ENCODE measurements at regions not wholly inside any gene's neighbourhood (a gene's known extent, or its start where the extent isn't known, plus 50 kb on each side); places are given as distances from the start of the nearest gene placed in this dataset.

GRCh38 chr5:64069486-64069885 is 96.2 kb upstream of the RNF180 start:
- H3K4me3 Mint-ChIP-seq: no peak overlapping the region
- Histone ChIP-seq H3K56ac (ENCODE audit: insufficient read length, low read depth, low read length) (no peak overlapping the region), H3T11ph (ENCODE audit: low read length) (no peak overlapping the region), H2BK20ac (ENCODE audit: low read depth, low read length, poor library complexity, severe bottlenecking) (no peak overlapping the region), H3K9me3 (ENCODE audit: control insufficient read depth, low read depth, low read length) (no peaks in the 10 kb centered on the region), H2AK5ac (ENCODE audit: insufficient read length, low read length) (no peak overlapping the region), H3K79me1 (ENCODE audit: insufficient read depth, low read depth, low read length, poor library complexity, severe bottlenecking) (no peaks in the 10 kb centered on the region), H4K20me1 (ENCODE audit: control insufficient read depth, insufficient read depth, insufficient read length) (no peaks in the 10 kb centered on the region), H4K8ac (replicated peaks; ENCODE audit: insufficient read length, low read depth, low read length) (no peak overlapping the region), H3K4me1 (ENCODE audit: insufficient read depth, low read length) (no peaks in the 10 kb centered on the region), H3K27ac (ENCODE audit: insufficient read length, low read depth, low read length) (no peak overlapping the region), H2AFZ (ENCODE audit: low read length) (no peak overlapping the region), H2BK12ac (ENCODE audit: insufficient read length, low read depth, low read length) (no peak overlapping the region), H3K18ac (ENCODE audit: insufficient read length, low read depth, low read length) (no peak overlapping the region), H4K5ac (ENCODE audit: insufficient read length, low read depth, low read length) (no peak overlapping the region), H2BK5ac (ENCODE audit: insufficient read length, low read length) (no peak overlapping the region), H3K14ac (ENCODE audit: insufficient read depth, low read length) (no peak overlapping the region), H3K27me3 (ENCODE audit: insufficient read depth, low read length) (no peaks in the 10 kb centered on the region), H2BK15ac (ENCODE audit: low read depth, low read length) (no peak overlapping the region), H3K23me2 (ENCODE audit: insufficient read length, low read depth, low read length, poor library complexity, severe bottlenecking) (peaks cover 2% of the 10 kb centered on the region), H3K4me2 (ENCODE audit: insufficient read depth, insufficient read length, low read length) (no peak overlapping the region), H3K23ac (ENCODE audit: insufficient read length, low read depth, low read length) (no peak overlapping the region), H3K4ac (ENCODE audit: low read depth, low read length) (no peak overlapping the region), H4K91ac (ENCODE audit: insufficient read length, low read depth, low read length) (no peak overlapping the region), H3K79me2 (ENCODE audit: insufficient read depth, low read length) (no peaks in the 10 kb centered on the region), H2BK120ac (ENCODE audit: low read depth, low read length, poor library complexity, severe bottlenecking) (no peak overlapping the region), H3K9ac (ENCODE audit: extremely low read depth, insufficient read length, low read length) (no peak overlapping the region)
- no peaks in the 10 kb centered on the region for H3K27me3 Mint-ChIP-seq (ENCODE audit: low read depth)
- H3K27ac Mint-ChIP-seq: no peak overlapping the region
- DNase-seq: no peak
- peaks cover 14 to 15% of the 10 kb centered on the region in 2 experiments; a peak in 4 of 5 replicates for H3K9me3 Mint-ChIP-seq
- H3K4me1 Mint-ChIP-seq: no peaks in the 10 kb centered on the region
- H3K36me3 Mint-ChIP-seq (ENCODE audit: insufficient read depth in 1 of 3, low read depth in 3 of 3): peaks cover 0 to 13% (median 0%) of the 10 kb centered on the region in 3 experiments; a peak in 4 of 7 replicates
- TF ChIP-seq, protein P1, sequence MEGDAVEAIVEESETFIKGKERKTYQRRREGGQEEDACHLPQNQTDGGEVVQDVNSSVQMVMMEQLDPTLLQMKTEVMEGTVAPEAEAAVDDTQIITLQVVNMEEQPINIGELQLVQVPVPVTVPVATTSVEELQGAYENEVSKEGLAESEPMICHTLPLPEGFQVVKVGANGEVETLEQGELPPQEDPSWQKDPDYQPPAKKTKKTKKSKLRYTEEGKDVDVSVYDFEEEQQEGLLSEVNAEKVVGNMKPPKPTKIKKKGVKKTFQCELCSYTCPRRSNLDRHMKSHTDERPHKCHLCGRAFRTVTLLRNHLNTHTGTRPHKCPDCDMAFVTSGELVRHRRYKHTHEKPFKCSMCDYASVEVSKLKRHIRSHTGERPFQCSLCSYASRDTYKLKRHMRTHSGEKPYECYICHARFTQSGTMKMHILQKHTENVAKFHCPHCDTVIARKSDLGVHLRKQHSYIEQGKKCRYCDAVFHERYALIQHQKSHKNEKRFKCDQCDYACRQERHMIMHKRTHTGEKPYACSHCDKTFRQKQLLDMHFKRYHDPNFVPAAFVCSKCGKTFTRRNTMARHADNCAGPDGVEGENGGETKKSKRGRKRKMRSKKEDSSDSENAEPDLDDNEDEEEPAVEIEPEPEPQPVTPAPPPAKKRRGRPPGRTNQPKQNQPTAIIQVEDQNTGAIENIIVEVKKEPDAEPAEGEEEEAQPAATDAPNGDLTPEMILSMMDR (conservative IDR thresholded peaks at IDR 0.05): no peak

Measured in H9 (cell line).